ENCODE measurements at regions not wholly inside any gene's neighbourhood (a gene's known extent, or its start where the extent isn't known, plus 50 kb on each side); places are given as distances from the start of the nearest gene placed in this dataset.

DNA sequence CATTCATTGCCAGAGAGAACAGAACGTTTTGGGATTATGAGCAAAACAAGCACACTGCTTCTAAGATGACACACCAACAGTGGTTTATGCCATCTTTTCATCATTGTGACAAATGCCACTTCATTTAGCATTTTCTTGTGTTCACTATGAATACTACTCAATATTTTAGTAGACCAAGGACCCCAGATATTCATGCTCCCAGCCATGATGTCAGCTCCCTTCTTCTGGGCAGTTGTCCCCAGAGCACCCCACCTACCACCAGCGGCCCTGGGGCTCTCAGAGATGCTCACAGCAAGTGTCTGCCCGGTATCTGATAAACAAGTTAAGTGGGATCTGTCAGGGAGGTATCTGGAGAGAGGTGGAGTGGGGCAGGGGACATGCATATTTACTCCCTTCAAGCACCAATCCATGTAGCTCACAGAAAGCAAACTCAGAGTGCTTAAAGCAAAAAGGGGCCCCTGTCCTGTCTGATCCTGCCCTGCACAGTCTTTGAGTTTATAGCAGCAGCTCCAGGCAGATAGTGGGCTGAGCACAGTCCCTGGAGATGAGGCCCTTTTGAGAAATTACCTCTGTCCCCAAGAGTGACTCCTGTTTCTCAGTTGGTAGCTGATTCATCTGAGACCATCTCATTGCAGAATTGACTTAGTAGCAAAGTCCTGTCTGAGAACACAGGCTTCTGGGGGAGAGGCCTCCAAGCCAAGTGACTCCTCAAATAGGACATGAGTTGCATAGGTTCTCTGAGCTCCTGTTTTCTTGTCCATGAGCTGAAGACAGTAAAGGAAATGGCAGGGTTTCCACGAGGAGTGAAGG lies 281.8 kb upstream of the KLF6 start:
- no peak overlapping the region for H3K27ac ChIP-seq
- TF ChIP-seq POLR2A (IDR thresholded peaks at IDR 0.05) (no peak), POLR2AphosphoS5 (IDR thresholded peaks at IDR 0.05) (no peak), EP300 (IDR thresholded peaks at IDR 0.05) (no peak)
- TF ChIP-seq, protein P1, sequence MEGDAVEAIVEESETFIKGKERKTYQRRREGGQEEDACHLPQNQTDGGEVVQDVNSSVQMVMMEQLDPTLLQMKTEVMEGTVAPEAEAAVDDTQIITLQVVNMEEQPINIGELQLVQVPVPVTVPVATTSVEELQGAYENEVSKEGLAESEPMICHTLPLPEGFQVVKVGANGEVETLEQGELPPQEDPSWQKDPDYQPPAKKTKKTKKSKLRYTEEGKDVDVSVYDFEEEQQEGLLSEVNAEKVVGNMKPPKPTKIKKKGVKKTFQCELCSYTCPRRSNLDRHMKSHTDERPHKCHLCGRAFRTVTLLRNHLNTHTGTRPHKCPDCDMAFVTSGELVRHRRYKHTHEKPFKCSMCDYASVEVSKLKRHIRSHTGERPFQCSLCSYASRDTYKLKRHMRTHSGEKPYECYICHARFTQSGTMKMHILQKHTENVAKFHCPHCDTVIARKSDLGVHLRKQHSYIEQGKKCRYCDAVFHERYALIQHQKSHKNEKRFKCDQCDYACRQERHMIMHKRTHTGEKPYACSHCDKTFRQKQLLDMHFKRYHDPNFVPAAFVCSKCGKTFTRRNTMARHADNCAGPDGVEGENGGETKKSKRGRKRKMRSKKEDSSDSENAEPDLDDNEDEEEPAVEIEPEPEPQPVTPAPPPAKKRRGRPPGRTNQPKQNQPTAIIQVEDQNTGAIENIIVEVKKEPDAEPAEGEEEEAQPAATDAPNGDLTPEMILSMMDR (IDR thresholded peaks at IDR 0.05): no peak
- DNase-seq: no peak
- intact Hi-C loops (cut with DNase I): loop anchor here (10.0 kb wide), 1 partner anchor 428 kb away; no protein-coding TSS in a partner anchor
- peaks cover 0 to 7% (median 6%) of the 10 kb centered on the region in 4 donors for H3K4me1 ChIP-seq
- H3K4me3 ChIP-seq: no peak overlapping the region
- no peaks in the 10 kb centered on the region for H3K9me3 ChIP-seq
- 66 to 80% methylated on average over 4 of the region's 4 CpGs for WGBS, 2 donors
- no peaks in the 10 kb centered on the region for H3K27me3 ChIP-seq
- no peaks in the 10 kb centered on the region for H3K36me3 ChIP-seq

DNA sequence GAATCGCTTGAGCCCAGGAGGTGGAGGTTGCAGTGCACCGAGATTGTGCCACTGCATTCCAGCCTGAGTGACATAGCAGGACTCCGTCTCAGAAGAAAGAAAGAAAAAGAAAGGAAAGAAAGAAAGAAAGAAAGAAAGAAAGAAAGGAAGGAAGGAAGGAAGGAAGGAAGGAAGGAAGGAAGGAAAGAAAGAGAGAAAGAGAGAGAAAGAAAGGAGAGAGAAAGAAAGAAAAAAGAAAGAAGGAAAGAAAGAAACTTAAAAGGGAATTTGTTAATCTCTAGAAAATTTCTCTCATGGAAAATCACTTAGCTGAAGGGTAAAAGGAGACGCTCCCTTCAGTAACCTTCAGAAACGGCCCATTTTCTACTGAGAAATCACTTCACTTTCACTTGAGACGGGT lies 279.5 kb upstream of the KLF6 start:
- Histone ChIP-seq H3K27me3 (no peaks in the 10 kb centered on the region), H3K4me3 (no peak overlapping the region), H3K27ac (no peak overlapping the region), H3K36me3 (no peaks in the 10 kb centered on the region), H3K9me3 (no peaks in the 10 kb centered on the region), H3K4me1 (peaks cover 0 to 28% (median 27%) of the 10 kb centered on the region in 4 donors)
- intact Hi-C loops (cut with DNase I): loop anchor here (5.0 to 10.0 kb wide), 3 partner anchors 430 to 598 kb away; no protein-coding TSS in a partner anchor
- TF ChIP-seq, protein P1 (IDR thresholded peaks at IDR 0.05): no peak
- TF ChIP-seq POLR2AphosphoS5 (IDR thresholded peaks at IDR 0.05) (no peak), EP300 (IDR thresholded peaks at IDR 0.05) (no peak), POLR2A (IDR thresholded peaks at IDR 0.05) (no peak)
- DNase-seq: no peak
- 96 to 97% methylated on average over 6 of the region's 6 CpGs for WGBS, 2 donors

DNA sequence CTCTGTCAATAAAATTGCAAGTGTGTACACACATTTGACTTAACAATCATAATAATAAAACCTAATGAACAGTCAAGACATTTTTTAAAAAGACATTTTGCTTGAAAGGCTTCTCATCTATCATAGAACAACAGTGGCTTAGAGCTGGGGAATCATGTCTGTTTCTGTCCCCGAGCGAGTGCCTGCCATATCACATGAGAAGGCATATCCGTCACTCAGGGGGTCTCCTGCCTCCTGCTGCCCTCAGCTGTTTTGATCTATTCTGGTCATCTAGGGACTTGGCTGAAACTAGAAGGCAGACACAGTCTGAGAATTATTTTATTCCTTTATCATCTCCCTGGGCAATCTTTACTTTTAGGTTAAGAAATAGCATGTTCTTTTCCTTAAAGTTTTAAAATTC lies 278.7 kb upstream of the KLF6 start:
- TF ChIP-seq, protein P1 (IDR thresholded peaks at IDR 0.05): no peak
- TF ChIP-seq POLR2AphosphoS5 (IDR thresholded peaks at IDR 0.05): no peak
- TF ChIP-seq POLR2A (IDR thresholded peaks at IDR 0.05): no peak
- TF ChIP-seq EP300 (IDR thresholded peaks at IDR 0.05): no peak
- no peak overlapping the region for H3K4me3 ChIP-seq
- peaks cover 0 to 36% (median 35%) of the 10 kb centered on the region in 4 donors for H3K4me1 ChIP-seq
- WGBS, 2 donors: 77 to 93% methylated on average over 3 of the region's 3 CpGs
- intact Hi-C loops (cut with DNase I): loop anchor here (5.0 to 10.0 kb wide), 3 partner anchors 431 to 599 kb away; no protein-coding TSS in a partner anchor
- H3K36me3 ChIP-seq: no peaks in the 10 kb centered on the region
- no peaks in the 10 kb centered on the region for H3K9me3 ChIP-seq
- no peaks in the 10 kb centered on the region for H3K27me3 ChIP-seq
- H3K27ac ChIP-seq: no peak overlapping the region
- no peak for DNase-seq

DNA sequence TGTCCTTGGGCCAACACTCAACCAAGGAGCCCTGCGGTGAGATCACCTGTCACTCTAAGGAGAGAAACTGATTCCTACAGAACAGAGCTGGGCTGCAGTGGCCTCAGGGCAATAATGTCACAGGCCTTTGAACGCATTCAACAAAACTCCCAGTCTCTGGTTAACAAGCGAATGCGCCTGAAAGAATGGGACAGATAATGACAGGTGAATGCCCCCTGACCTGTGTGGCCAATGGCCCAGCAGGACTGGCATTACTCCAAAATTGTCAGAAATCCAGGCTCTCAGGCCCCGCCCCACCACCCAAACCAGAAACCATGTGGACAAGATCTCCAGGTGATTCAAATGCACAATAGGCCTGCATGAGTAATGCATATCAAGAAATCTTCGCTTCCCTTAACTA lies 277.7 kb upstream of the KLF6 start:
- Histone ChIP-seq H3K36me3 (no peaks in the 10 kb centered on the region), H3K27ac (peak overlapping the region; percentile 65 to 83 (median 74)), H3K4me1 (peaks cover 0 to 45% (median 42%) of the 10 kb centered on the region in 4 donors), H3K27me3 (no peaks in the 10 kb centered on the region), H3K4me3 (no peak overlapping the region), H3K9me3 (no peaks in the 10 kb centered on the region)
- intact Hi-C loops (cut with DNase I): loop anchor here (5.0 to 10.0 kb wide), 3 partner anchors 432 to 600 kb away; no protein-coding TSS in a partner anchor
- DNase-seq: no peak
- 95 to 96% methylated on average over 6 of the region's 6 CpGs for WGBS, 2 donors
- TF ChIP-seq POLR2AphosphoS5 (IDR thresholded peaks at IDR 0.05): no peak
- TF ChIP-seq POLR2A (IDR thresholded peaks at IDR 0.05): no peak
- no peak for TF ChIP-seq EP300 (IDR thresholded peaks at IDR 0.05)
- TF ChIP-seq, protein P1 (IDR thresholded peaks at IDR 0.05): no peak

Data from sigmoid colon (tissue), 6 donors.